Breast epithelium (tissue), 4 donors: ENCODE measurements at regions not wholly inside any gene's neighbourhood (a gene's known extent, or its start where the extent isn't known, plus 50 kb on each side); places are given as distances from the start of the nearest gene placed in this dataset.

ENCODE experiments used
- DNase-seq, 2 donors: peaks; one replicate each; pipeline ENCODE4 v3.0.0-alpha.2; 2019; ENCODE audit warnings: low spot score in 2 of 2
- H3K27ac ChIP-seq, 2 donors: fragments of 200-600 bp; sonication (generic) in 1 of 2; one replicate each; pipeline ENCODE4 v1.5.1; 2016 to 2019; ENCODE audit warnings: mild to moderate bottlenecking in 1 of 2
- H3K27me3 ChIP-seq, 2 donors: fragments of 200-600 bp; sonication (generic) in 1 of 2; one replicate each; pipeline versions ENCODE4 v1.5.1 to v1.6.0; 2017 to 2019; ENCODE audit warnings: control low read depth in 1 of 2, mild to moderate bottlenecking in 1 of 2
- H3K36me3 ChIP-seq: fragments of 200-600 bp; one replicate; pipeline ENCODE4 v1.5.1; 2019
- H3K4me1 ChIP-seq, 2 donors: fragments of 200-600 bp; sonication (generic); one replicate each; pipeline ENCODE4 v1.5.1; 2016 to 2019; ENCODE audit warnings: control low read depth in 1 of 2
- H3K4me3 ChIP-seq, 3 donors: fragments of 200-600 bp; sonication (generic); 1 replicate in 2 of 3; 2 replicates in 1 of 3; pipeline ENCODE4 v1.5.1; 2016 to 2019; ENCODE audit warnings: mild to moderate bottlenecking in 3 of 3, moderate library complexity in 2 of 3
- H3K9me3 ChIP-seq, 2 donors: fragments of 200-600 bp; sonication (generic) in 1 of 2; one replicate each; pipeline ENCODE4 v1.5.1; 2016 to 2019; ENCODE audit warnings: control low read depth in 1 of 2
- POLR2A ChIP-seq: fragments of 450-650 bp; IDR thresholded peaks from one replicate; pipeline ENCODE4 v1.6.1; 2016; ENCODE audit warnings: antibody characterized with exemption, mild to moderate bottlenecking, moderate library complexity
- POLR2AphosphoS5 ChIP-seq, 3 donors: sonication (generic); formaldehyde crosslinking; IDR thresholded peaks; one replicate each; pipeline ENCODE4 v1.6.1; 2017; ENCODE audit warnings: antibody characterized with exemption in 3 of 3
- intact Hi-C: fragments of 100-400 bp; cut with DNase I; formaldehyde crosslinking; loops from one replicate; pipeline ENCODE4 v1.15.1; 2023; ENCODE audit warnings: low total_unique reads
- TF ChIP-seq, protein P1 (sequence below), 3 donors: fragments of 450-650 bp; IDR thresholded peaks; one replicate each; pipeline ENCODE4 v1.5.1; 2016 to 2017; ENCODE audit warnings: antibody characterized with exemption in 3 of 3, mild to moderate bottlenecking in 3 of 3, moderate library complexity in 3 of 3

DNA sequence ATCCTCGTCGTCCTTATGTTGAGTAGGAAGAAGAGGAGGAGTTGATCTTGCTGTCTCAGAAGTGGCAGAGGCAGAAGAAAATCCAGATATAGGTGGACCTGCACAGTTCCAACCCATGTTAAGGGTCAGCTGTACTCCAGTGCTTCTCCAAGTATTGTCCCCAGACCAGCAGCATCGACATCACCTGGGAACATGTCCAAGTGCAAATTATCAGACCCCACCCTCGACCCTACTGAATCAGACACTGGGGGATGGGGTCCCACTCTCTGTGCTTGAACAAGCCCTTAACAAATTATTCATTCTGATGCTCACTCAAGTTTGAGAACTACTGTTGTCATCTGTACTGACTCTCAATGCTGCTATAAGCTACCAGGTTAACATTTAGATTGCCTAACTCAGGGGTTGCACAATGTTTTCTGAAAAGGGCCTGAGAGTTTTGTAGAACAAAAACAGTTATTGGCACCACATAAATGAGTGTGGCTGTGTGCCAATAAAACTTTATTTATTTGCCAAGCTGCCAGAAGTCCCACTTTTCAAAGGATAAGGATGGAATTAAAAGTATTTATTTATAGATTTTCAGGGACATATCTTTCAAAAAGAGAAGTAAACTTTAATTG lies 226.7 kb upstream of the IPO5 start:
- H3K27ac ChIP-seq, result peak overlapping the region in 1 of 2 donors; percentile 41

DNA sequence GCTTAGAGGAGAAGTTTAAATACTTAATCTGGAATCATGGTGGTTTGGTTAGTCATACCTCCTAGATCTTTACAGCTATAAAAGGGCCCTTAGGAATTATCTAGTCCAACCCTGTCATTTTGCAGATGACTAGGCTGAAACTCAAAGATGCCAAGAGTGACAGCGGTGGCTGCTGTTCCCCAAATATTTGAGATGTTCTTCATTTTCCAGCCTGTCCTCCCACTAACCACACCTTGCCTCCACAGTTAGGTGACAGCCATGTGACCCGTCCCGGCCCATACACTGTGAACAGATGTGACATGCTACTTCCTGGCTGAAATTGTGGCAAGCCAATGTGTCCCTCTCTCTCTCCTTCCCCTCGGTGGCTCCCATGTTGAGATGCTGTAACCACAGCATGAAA lies 225.5 kb upstream of the IPO5 start:
- no peak for TF ChIP-seq POLR2A
- TF ChIP-seq, protein P1, sequence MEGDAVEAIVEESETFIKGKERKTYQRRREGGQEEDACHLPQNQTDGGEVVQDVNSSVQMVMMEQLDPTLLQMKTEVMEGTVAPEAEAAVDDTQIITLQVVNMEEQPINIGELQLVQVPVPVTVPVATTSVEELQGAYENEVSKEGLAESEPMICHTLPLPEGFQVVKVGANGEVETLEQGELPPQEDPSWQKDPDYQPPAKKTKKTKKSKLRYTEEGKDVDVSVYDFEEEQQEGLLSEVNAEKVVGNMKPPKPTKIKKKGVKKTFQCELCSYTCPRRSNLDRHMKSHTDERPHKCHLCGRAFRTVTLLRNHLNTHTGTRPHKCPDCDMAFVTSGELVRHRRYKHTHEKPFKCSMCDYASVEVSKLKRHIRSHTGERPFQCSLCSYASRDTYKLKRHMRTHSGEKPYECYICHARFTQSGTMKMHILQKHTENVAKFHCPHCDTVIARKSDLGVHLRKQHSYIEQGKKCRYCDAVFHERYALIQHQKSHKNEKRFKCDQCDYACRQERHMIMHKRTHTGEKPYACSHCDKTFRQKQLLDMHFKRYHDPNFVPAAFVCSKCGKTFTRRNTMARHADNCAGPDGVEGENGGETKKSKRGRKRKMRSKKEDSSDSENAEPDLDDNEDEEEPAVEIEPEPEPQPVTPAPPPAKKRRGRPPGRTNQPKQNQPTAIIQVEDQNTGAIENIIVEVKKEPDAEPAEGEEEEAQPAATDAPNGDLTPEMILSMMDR (IDR thresholded peaks at IDR 0.05), result no peak
- no peak for TF ChIP-seq POLR2AphosphoS5 (IDR thresholded peaks at IDR 0.05)
- no peak overlapping the region for H3K4me3 ChIP-seq
- no peaks in the 10 kb centered on the region for H3K4me1 ChIP-seq
- intact Hi-C loops, result no loop called here
- no peaks in the 10 kb centered on the region for H3K36me3 ChIP-seq
- H3K27me3 ChIP-seq, result no peaks in the 10 kb centered on the region
- H3K27ac ChIP-seq, result no peak overlapping the region
- no peak for DNase-seq
- no peaks in the 10 kb centered on the region for H3K9me3 ChIP-seq

More for the DNA sequence above, 226.7 kb upstream of the IPO5 start:
- no peak for DNase-seq
- H3K4me3 ChIP-seq, result no peak overlapping the region
- H3K36me3 ChIP-seq, result no peaks in the 10 kb centered on the region
- no peaks in the 10 kb centered on the region for H3K4me1 ChIP-seq
- no peaks in the 10 kb centered on the region for H3K9me3 ChIP-seq
- intact Hi-C loops, result no loop called here
- TF ChIP-seq, protein P1 (IDR thresholded peaks at IDR 0.05), result no peak
- TF ChIP-seq POLR2A (no peak), POLR2AphosphoS5 (IDR thresholded peaks at IDR 0.05) (no peak)
- no peaks in the 10 kb centered on the region for H3K27me3 ChIP-seq

DNA sequence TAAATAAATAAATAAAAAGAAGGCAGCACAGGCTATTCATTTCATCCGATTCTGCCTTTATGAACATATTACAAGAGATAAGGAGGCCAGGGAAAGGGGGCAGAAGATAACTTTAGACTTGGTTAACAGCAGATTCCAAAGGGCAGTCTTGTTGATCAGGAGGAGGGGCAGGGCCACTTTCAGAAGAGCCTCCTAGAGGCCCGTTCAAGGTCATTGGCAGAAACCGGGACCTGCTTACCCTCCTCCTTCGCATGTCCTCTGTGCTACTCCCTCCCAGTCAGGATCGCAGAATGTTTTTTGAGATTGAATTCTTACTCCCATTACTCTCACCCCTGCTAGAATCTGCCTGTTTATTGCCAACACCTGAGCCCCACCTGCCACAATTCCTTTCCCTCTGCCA lies 217.0 kb upstream of the IPO5 start:
- H3K9me3 ChIP-seq, result no peaks in the 10 kb centered on the region
- no peak for DNase-seq
- no peaks in the 10 kb centered on the region for H3K4me1 ChIP-seq
- TF ChIP-seq POLR2A, result no peak
- TF ChIP-seq, protein P1 (IDR thresholded peaks at IDR 0.05), result no peak
- no peak for TF ChIP-seq POLR2AphosphoS5 (IDR thresholded peaks at IDR 0.05)
- H3K27ac ChIP-seq, result no peak overlapping the region
- no peaks in the 10 kb centered on the region for H3K27me3 ChIP-seq
- intact Hi-C loops, result no loop called here
- H3K36me3 ChIP-seq, result no peaks in the 10 kb centered on the region
- no peak overlapping the region for H3K4me3 ChIP-seq

DNA sequence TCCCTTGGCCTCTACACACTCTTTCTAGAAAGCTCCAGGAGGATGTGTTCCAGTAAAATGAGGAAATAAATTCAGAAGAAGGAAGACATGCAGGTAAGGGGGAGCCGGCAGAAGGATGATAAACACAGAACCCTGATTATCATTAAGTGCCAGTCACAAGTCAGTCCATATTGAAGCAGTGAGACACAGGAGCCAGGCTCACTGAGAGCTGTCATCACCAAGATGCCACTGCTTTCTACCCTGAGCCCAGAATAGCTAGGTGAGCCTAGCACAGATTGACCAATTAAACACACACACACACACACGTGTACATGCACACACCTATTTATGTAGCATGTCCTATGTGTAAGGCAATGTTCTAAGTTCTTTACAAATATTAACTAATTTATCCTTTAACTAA lies 211.4 kb upstream of the IPO5 start:
- H3K36me3 ChIP-seq, result no peaks in the 10 kb centered on the region
- intact Hi-C loops, result no loop called here

DNA sequence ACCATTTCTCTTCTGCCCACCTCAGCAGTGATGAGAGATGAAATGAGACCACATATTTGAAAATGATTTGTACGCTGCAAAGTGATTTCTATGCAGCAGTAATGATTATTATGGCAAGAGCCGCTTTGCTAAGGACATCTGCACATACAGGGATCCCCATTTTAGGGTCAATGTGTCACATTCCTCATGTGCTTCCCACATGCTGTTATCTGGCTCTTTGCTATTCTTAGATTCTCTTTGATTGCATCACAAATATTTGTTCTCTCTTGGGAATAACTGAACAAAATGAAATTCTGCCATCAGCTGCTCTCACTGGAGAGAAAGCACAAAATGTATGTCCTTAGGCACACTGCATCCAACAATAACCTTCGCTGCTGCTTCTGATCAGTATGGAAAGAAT lies 209.5 kb upstream of the IPO5 start:
- Histone ChIP-seq H3K27me3 (no peaks in the 10 kb centered on the region), H3K9me3 (peaks cover 0 to 5% of the 10 kb centered on the region in 2 donors), H3K4me3 (no peak overlapping the region), H3K4me1 (no peaks in the 10 kb centered on the region), H3K27ac (no peak overlapping the region), H3K36me3 (no peaks in the 10 kb centered on the region)
- no peak for DNase-seq
- TF ChIP-seq, protein P1 (IDR thresholded peaks at IDR 0.05), result no peak
- TF ChIP-seq POLR2AphosphoS5 (IDR thresholded peaks at IDR 0.05) (peak in 1 of 3 donors; percentile 52), POLR2A (no peak)
- intact Hi-C loops, result no loop called here

More for the DNA sequence above, 211.4 kb upstream of the IPO5 start:
- H3K4me1 ChIP-seq, result no peaks in the 10 kb centered on the region
- DNase-seq, result no peak
- no peak overlapping the region for H3K4me3 ChIP-seq
- TF ChIP-seq, protein P1 (IDR thresholded peaks at IDR 0.05), result no peak
- TF ChIP-seq POLR2AphosphoS5 (IDR thresholded peaks at IDR 0.05), result no peak
- no peak for TF ChIP-seq POLR2A
- peaks cover 0 to 5% of the 10 kb centered on the region in 2 donors for H3K9me3 ChIP-seq
- no peak overlapping the region for H3K27ac ChIP-seq
- no peaks in the 10 kb centered on the region for H3K27me3 ChIP-seq
